ENCODE measurements at regions not wholly inside any gene's neighbourhood (a gene's known extent, or its start where the extent isn't known, plus 50 kb on each side); places are given as distances from the start of the nearest gene placed in this dataset.

DNA sequence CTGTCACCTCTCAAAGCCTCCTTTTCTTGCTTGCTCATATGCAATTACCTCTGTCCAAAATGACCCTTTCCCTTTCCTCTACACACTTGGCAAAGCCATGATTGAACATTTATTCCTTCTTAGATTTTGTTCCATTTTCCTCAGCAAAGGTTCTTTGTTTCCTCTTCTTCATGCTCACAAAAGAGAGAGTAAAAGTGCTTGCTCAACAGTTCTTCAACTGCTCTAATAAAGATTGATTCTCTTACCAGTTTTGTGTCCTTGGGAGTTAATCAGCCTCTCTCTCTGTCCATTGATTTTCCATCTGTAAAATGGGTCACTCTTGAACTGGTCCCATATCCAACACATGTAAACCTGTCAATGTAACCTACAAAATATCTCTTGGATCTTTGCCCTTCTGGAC lies 186.4 kb downstream of the WNT5A start (continued):
- TF ChIP-seq, protein P1, sequence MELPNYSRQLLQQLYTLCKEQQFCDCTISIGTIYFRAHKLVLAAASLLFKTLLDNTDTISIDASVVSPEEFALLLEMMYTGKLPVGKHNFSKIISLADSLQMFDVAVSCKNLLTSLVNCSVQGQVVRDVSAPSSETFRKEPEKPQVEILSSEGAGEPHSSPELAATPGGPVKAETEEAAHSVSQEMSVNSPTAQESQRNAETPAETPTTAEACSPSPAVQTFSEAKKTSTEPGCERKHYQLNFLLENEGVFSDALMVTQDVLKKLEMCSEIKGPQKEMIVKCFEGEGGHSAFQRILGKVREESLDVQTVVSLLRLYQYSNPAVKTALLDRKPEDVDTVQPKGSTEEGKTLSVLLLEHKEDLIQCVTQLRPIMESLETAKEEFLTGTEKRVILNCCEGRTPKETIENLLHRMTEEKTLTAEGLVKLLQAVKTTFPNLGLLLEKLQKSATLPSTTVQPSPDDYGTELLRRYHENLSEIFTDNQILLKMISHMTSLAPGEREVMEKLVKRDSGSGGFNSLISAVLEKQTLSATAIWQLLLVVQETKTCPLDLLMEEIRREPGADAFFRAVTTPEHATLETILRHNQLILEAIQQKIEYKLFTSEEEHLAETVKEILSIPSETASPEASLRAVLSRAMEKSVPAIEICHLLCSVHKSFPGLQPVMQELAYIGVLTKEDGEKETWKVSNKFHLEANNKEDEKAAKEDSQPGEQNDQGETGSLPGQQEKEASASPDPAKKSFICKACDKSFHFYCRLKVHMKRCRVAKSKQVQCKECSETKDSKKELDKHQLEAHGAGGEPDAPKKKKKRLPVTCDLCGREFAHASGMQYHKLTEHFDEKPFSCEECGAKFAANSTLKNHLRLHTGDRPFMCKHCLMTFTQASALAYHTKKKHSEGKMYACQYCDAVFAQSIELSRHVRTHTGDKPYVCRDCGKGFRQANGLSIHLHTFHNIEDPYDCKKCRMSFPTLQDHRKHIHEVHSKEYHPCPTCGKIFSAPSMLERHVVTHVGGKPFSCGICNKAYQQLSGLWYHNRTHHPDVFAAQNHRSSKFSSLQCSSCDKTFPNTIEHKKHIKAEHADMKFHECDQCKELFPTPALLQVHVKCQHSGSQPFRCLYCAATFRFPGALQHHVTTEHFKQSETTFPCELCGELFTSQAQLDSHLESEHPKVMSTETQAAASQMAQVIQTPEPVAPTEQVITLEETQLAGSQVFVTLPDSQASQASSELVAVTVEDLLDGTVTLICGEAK (IDR thresholded peaks at IDR 0.05), result no peak
- TF ChIP-seq, protein P1 (CRISPR knock-in tag; IDR thresholded peaks at IDR 0.05), result no peak
- no peak for TF ChIP-seq ZNF668 (CRISPR knock-in tag; IDR thresholded peaks at IDR 0.05)
